HUES6 (cell line): ENCODE measurements at regions not wholly inside any gene's neighbourhood (a gene's known extent, or its start where the extent isn't known, plus 50 kb on each side); places are given as distances from the start of the nearest gene placed in this dataset.

Source experiments
- H3K27ac ChIP-seq: 2 replicates; pipeline ENCODE4 v1.7.0; 2013; ENCODE audit warnings: low read depth, mild to moderate bottlenecking, low read length, inconsistent platforms
- H3K27me3 ChIP-seq: 2 replicates; pipeline ENCODE4 v1.6.1; 2013; ENCODE audit warnings: low read length; ENCODE audit not compliant: control insufficient read depth, insufficient read depth
- H3K36me3 ChIP-seq: 2 replicates; pipeline ENCODE4 v1.6.1; 2013; ENCODE audit warnings: low read length; ENCODE audit not compliant: control insufficient read depth, insufficient read depth
- H3K4me1 ChIP-seq: 2 replicates; pipeline ENCODE4 v1.6.1; 2013; ENCODE audit warnings: low read length; ENCODE audit not compliant: control insufficient read depth, insufficient read depth
- H3K4me3 ChIP-seq: 2 replicates; pipeline ENCODE4 v1.5.1; 2013; ENCODE audit warnings: low read depth, low read length
- H3K9ac ChIP-seq: one replicate; pipeline ENCODE4 v1.6.1; 2013; ENCODE audit warnings: mild to moderate bottlenecking, low read length
- H3K9me3 ChIP-seq: 2 replicates; pipeline ENCODE4 v1.6.1; 2013; ENCODE audit warnings: low read depth, low read length; ENCODE audit not compliant: control insufficient read depth, insufficient read depth

DNA sequence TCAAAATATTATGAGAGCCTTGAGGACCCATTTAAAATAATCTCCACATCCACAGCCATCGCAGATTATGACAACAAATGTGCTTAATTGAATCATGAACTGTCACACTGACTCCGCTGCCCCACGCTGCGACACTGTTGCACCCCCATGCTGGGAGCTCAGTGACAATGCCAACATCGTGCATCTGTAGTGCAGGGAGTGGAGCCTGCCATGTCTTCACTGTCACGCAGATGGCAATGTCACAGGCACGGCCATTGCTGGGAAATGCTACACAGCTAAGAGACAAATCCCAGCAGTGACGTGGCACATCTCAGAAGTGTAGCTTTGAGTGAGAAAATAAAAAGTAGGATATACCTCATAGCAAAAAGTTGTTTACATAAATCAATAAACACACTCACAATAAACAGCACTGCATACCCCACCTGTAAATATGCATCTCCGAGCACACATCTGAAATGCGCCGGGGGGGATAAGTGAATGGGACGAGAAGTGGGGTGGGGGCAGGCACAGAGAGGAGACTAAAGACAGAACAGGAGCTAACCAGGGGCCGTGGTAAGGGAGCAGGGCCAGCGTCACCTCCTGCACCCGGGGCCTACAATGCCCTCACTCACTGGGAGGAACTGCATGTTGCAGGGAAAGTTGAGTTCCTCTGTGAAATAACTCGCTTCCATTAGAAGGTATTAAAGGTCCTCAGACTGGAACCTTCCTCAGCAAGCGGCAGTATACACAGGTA, 349.9 kb downstream of the THBS2 start:
- Histone ChIP-seq H3K36me3 (no peaks in the 10 kb centered on the region), H3K4me3 (no peak overlapping the region), H3K4me1 (peaks cover 11% of the 10 kb centered on the region; the same call in 1 of the 2 replicates), H3K27ac (no peak overlapping the region), H3K9ac (no peak overlapping the region), H3K27me3 (no peaks in the 10 kb centered on the region), H3K9me3 (peaks cover 3% of the 10 kb centered on the region; the same call in 1 of the 2 replicates)

DNA sequence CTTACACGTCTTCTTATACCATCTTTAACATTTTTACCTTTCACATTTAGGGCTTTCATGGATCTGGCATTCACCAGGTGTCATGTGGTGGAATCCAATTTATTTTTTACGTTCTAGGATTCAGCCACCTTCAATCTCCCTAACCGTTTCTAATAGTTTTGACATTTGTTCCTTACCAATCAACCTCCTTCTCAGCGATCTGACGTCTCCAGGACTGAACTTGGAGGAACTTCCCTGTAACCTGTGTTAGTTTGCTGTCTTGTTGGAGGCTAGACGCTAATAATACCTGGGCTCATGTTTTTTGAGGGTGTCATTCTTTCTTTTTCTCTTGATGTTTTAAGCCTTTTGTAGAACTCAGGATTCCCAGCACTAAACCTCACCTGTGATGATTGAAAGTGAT, 351.6 kb downstream of the THBS2 start:
- Histone ChIP-seq H3K27ac (no peak overlapping the region), H3K9me3 (0 out of 2 replicates have a peak, but pooled peaks cover 3% of the 10 kb centered on the region), H3K9ac (no peak overlapping the region), H3K36me3 (no peaks in the 10 kb centered on the region), H3K4me3 (no peak overlapping the region), H3K27me3 (no peaks in the 10 kb centered on the region), H3K4me1 (peaks cover 11% of the 10 kb centered on the region; the same call in 1 of the 2 replicates)

DNA sequence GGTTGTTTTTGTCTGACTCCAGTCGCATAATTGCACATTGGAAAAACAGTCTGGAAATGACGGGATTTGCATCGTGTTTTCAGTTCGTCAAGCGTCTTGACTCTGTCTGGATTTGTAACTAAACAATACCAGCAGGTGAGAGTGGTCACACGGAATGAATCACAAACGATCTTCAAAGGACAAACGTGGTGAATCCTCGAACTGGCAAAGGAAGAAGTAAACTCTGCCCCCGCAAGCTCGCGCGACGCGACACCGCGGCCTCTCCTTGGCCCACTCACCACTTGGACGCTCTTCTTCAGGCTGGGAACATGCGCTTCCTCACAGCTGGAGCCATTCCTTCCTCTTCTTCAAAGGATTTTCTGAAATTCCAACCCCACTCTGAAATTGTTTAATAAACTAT, 352.6 kb downstream of the THBS2 start:
- Histone ChIP-seq H3K9me3 (peaks cover 6% of the 10 kb centered on the region; the same call in 1 of the 2 replicates), H3K36me3 (no peaks in the 10 kb centered on the region), H3K4me3 (no peak overlapping the region), H3K27me3 (no peaks in the 10 kb centered on the region), H3K27ac (no peak overlapping the region), H3K4me1 (peaks cover 5% of the 10 kb centered on the region; the same call in 1 of the 2 replicates), H3K9ac (no peak overlapping the region)

DNA sequence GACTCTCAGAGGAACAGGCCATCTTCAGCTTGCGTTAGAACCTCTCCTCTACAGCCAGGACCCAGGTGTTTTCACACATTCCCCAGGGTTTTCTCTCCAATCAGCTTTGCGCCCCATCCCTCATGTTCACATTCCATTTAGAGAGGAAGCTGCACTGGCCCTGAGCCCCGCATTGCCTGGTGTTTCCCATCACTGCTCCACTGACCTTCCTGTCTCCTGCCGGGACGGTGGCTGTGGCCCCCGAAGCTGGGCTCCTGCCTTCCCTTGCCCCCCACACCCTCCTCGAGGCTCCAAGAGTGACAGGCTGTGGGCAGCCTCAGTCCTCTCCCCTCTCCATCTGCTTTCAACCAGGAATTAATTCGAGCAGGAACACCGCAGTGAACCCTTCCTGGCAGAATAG, 357.3 kb downstream of the THBS2 start:
- H3K4me1 ChIP-seq, result peaks cover 3% of the 10 kb centered on the region
- H3K9ac ChIP-seq, result no peak overlapping the region
- no peaks in the 10 kb centered on the region for H3K36me3 ChIP-seq
- H3K9me3 ChIP-seq, result peaks cover 4% of the 10 kb centered on the region; the same call in 1 of the 2 replicates
- H3K27ac ChIP-seq, result no peak overlapping the region
- H3K27me3 ChIP-seq, result no peaks in the 10 kb centered on the region
- H3K4me3 ChIP-seq, result no peak overlapping the region

DNA sequence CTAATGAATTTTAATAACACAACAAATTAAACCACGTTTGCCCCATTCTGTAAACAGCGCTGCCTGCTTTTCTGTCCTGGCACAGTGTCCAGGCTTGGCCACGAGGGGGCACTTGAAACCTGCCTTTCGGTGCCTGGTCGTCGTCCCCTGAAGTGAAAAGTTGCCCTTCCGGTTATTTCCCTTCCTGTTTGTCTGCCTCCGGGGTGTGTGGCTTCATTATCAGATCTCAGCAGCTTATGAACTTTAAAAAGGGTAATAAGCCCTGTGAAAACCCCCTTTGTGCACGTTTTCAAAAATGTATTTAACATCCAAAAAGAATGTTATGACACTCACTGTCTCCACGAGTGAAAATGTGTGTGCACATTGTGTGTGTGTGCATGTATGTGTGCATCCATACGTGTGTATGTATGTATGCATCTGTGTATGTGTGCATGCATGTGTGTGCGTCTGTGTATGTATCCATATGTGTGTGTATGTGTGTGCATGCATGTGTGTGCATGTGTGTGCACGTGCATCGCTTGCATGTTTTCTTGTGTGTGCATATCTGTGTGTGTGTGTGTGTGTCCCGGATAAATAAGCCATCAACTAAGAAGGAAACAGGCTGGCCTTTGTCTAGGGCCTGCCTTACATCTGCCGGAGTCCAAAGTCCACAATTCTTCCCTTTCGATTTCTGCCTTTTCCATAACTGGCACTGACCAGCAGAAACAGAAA, 358.4 kb downstream of the THBS2 start:
- Histone ChIP-seq H3K4me3 (peak overlapping the region; percentile 22; the same call in 1 of the 2 replicates), H3K9ac (no peak overlapping the region), H3K27me3 (no peaks in the 10 kb centered on the region), H3K36me3 (no peaks in the 10 kb centered on the region), H3K4me1 (peaks cover 3% of the 10 kb centered on the region), H3K9me3 (peaks cover 4% of the 10 kb centered on the region; the same call in 1 of the 2 replicates), H3K27ac (no peak overlapping the region)

DNA sequence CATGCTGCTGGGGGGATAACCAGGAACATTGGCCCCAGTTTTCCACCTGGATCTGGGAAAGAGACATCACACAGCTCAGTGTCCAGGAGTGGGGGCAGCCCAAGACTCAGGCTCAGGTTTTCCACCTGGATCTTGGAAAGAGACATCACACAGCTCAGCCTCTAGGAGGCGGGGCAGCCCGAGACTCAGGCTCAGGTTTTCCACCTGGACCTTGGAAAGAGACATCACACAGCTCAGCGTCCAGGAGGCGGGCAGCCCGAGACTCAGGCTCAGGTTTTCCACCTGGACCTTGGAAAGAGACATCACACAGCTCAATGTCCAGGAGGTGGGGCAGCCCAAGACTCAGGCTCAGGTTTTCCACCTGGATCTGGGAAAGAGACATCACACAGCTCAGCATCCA, 361.6 kb downstream of the THBS2 start:
- H3K27me3 ChIP-seq, result no peaks in the 10 kb centered on the region
- no peak overlapping the region for H3K4me3 ChIP-seq
- H3K4me1 ChIP-seq, result peaks cover 3% of the 10 kb centered on the region

DNA sequence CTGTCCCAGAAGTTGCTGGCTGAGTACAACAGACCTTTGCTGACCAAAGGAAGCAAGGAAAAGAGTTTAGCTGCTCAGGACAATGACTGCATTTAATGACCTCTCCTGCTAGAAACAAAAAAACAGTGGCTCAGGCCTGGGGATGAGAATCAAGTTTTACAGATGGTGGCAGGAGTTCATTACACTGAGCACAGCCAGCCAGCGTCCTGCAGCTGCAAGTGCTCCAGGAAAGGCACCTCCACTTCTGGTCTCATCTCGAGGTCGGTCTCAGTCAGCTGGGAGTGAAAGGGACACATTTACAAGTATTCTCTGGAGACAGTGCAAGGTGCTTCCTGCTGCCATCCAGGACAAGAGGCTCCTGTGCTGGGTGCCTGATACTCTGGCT, 362.7 kb downstream of the THBS2 start:
- Histone ChIP-seq H3K9ac (no peak overlapping the region), H3K27ac (no peak overlapping the region), H3K9me3 (no peaks in the 10 kb centered on the region), H3K36me3 (no peaks in the 10 kb centered on the region), H3K27me3 (no peaks in the 10 kb centered on the region), H3K4me3 (no peak overlapping the region), H3K4me1 (peaks cover 3% of the 10 kb centered on the region)

More for the DNA sequence above, 361.6 kb downstream of the THBS2 start:
- H3K36me3 ChIP-seq, result no peaks in the 10 kb centered on the region
- H3K27ac ChIP-seq, result no peak overlapping the region
- H3K9ac ChIP-seq, result no peak overlapping the region
- H3K9me3 ChIP-seq, result peaks cover 4% of the 10 kb centered on the region; the same call in 1 of the 2 replicates

DNA sequence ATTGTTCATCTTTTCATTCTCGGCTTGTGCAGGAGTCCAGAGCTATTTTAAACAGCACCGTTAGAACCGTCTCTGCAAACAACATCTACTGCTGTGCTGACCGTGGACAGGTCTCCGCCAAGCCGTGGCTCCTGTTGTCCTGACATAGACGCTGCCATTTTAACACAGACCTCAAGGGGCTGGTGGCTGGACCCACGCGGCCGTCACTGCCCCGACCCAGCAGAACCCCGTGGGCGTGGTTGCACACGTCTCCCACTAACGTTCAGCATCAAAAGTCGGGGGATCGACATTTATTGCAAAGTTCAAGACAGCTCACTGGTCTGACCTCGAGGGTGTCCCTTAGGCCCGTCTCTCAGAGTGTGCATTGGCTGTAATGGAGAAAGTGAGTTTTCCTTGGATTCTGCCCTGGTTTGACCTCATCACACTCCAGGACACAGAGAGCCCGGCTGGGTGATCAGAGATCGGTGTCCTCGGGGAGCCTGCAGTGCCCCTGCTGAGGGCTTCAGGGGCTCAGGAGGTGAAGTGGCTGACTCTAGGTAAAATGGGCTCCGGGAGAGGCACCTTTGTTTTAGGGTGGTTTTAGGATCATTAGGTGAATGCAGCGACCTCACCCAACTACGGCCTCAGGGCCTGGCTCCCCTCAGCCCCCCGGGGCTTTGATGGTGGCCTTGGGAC, 363.2 kb downstream of the THBS2 start:
- Histone ChIP-seq H3K27me3 (no peaks in the 10 kb centered on the region), H3K4me1 (peaks cover 3% of the 10 kb centered on the region), H3K4me3 (no peak overlapping the region), H3K9me3 (no peaks in the 10 kb centered on the region), H3K27ac (no peak overlapping the region), H3K9ac (no peak overlapping the region), H3K36me3 (no peaks in the 10 kb centered on the region)

DNA sequence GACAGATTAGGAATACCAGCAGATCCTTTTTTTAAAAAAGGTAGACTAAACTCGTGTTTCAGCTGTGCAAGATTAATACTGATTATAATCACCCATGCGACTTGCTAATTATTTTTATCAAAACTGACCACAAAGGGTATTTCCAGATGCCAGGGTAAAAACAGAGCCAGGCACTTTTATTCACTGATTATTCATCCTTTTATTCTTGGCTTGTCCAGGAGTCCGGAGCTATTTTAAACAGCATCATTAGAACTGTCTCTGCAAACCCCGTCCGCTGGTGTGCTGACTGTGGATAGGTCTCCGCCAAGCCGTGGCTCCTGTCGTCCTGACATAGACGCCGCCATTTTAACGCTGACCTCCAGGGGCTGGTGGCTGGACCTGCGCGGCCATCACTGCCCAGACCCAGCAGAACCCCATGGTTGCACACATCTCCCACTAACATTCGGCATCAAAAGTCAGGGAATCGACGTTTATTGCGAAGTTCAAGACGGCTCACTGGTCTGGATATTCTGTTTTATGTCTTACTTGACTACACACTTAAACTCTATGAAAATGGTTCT, 364.8 kb downstream of the THBS2 start:
- H3K27me3 ChIP-seq, result peaks cover 6% of the 10 kb centered on the region
- H3K9ac ChIP-seq, result no peak overlapping the region
- no peak overlapping the region for H3K4me3 ChIP-seq
- no peak overlapping the region for H3K27ac ChIP-seq
- H3K9me3 ChIP-seq, result peaks cover 1% of the 10 kb centered on the region; the same call in 1 of the 2 replicates
- H3K4me1 ChIP-seq, result no peaks in the 10 kb centered on the region
- H3K36me3 ChIP-seq, result no peaks in the 10 kb centered on the region

DNA sequence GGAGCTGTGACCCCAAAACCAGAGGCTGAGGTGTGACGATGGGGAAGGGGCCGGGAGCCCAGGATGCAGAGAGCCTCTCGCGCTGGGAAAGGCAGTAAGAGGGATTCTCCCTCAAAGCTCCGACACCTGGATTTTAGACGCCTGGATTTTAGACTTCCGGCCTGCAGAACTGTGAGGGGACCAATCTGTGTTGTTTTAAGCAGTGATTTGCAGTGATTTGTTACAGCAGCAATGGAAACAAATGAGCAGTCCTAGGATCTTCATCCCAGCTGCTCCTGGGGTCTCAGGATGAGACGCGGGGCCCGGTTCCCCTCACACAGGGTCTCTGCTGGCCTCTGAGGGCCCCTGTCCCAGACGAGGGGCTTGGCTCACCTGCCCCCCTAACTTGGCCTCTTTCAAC, 365.5 kb downstream of the THBS2 start:
- Histone ChIP-seq H3K27ac (no peak overlapping the region), H3K4me1 (no peaks in the 10 kb centered on the region), H3K9ac (no peak overlapping the region), H3K36me3 (no peaks in the 10 kb centered on the region), H3K4me3 (no peak overlapping the region), H3K27me3 (peaks cover 14% of the 10 kb centered on the region), H3K9me3 (peaks cover 6% of the 10 kb centered on the region; the same call in 1 of the 2 replicates)
